Keratinocyte (primary cell): ENCODE measurements at regions not wholly inside any gene's neighbourhood (a gene's known extent, or its start where the extent isn't known, plus 50 kb on each side); places are given as distances from the start of the nearest gene placed in this dataset.

Experiments
- DNase-seq: peaks from one replicate; pipeline ENCODE4 v3.0.0-alpha.2; 2011; ENCODE audit warnings: low read depth, missing footprints, low spot score
- FAIRE-seq: peaks from 2 replicates; lab custom pipeline; 2011; peaks lifted over from hg19 to GRCh38; lab: Jason Lieb, UNC
- H2AFZ ChIP-seq: 2 replicates; pipeline ENCODE4 v1.6.0; 2012; ENCODE audit warnings: low read length, control low read depth, inconsistent platforms; ENCODE audit not compliant: control insufficient read depth
- H3K27ac ChIP-seq: 2 replicates; pipeline ENCODE4 v1.5.1; 2011; ENCODE audit warnings: low read length; ENCODE audit not compliant: control insufficient read depth, insufficient read depth
- H3K27me3 ChIP-seq: 3 replicates; pipeline ENCODE4 v1.6.0; 2011; ENCODE audit warnings: low read length; ENCODE audit not compliant: control insufficient read depth, insufficient read depth; ENCODE audit errors: extremely low read depth
- H3K36me3 ChIP-seq, 2 experiments: 2 replicates in 1 of 2; 3 replicates in 1 of 2; pipeline ENCODE4 v1.5.1; 2011; ENCODE audit warnings: low read length in 2 of 2, mild to moderate bottlenecking in 1 of 2; ENCODE audit not compliant: control insufficient read depth in 2 of 2, insufficient read depth in 2 of 2; ENCODE audit errors: extremely low read depth in 1 of 2
- H3K4me1 ChIP-seq: 3 replicates; pipeline ENCODE4 v1.5.1; 2011; ENCODE audit warnings: low read length; ENCODE audit not compliant: control insufficient read depth, insufficient read depth; ENCODE audit errors: extremely low read depth
- H3K4me2 ChIP-seq: 3 replicates; pipeline ENCODE4 v1.6.0; 2011; ENCODE audit warnings: low read depth, low read length; ENCODE audit not compliant: control insufficient read depth, insufficient read depth; ENCODE audit errors: extremely low read depth
- H3K4me3 ChIP-seq, 3 experiments: fragments of 200-600 bp in 1 of 3; sonication (generic) in 1 of 3; 2 replicates in 2 of 3; 3 replicates in 1 of 3; pipeline ENCODE4 v1.5.1; 2011 to 2016; ENCODE audit warnings: low read length in 3 of 3, mild to moderate bottlenecking in 3 of 3, control low read depth in 2 of 3, inconsistent platforms in 1 of 3, low read depth in 1 of 3, mixed read lengths in 1 of 3, mixed run types in 1 of 3, moderate library complexity in 1 of 3; ENCODE audit not compliant: control insufficient read depth in 2 of 3, insufficient read depth in 2 of 3; ENCODE audit errors: extremely low read depth in 1 of 3
- H3K79me2 ChIP-seq: 2 replicates; pipeline ENCODE4 v1.6.0; 2012; ENCODE audit warnings: low read length; ENCODE audit not compliant: control insufficient read depth, insufficient read depth
- H3K9ac ChIP-seq: 3 replicates; pipeline ENCODE4 v1.6.0; 2011; ENCODE audit warnings: low read length; ENCODE audit not compliant: control insufficient read depth, insufficient read depth; ENCODE audit errors: extremely low read depth
- H3K9me1 ChIP-seq: 3 replicates; pipeline ENCODE4 v1.6.0; 2011; ENCODE audit warnings: low read length; ENCODE audit not compliant: control insufficient read depth, insufficient read depth; ENCODE audit errors: extremely low read depth
- H3K9me3 ChIP-seq: 2 replicates; pipeline ENCODE4 v1.5.1; 2012; ENCODE audit warnings: low read depth, low read length; ENCODE audit not compliant: control insufficient read depth
- H4K20me1 ChIP-seq: 3 replicates; pipeline ENCODE4 v1.6.0; 2011; ENCODE audit warnings: low read length; ENCODE audit not compliant: control insufficient read depth, insufficient read depth; ENCODE audit errors: extremely low read depth
- EZH2 ChIP-seq: IDR thresholded peaks from one replicate; pipeline ENCODE4 v1.6.1; 2012; ENCODE audit warnings: inconsistent platforms, mild to moderate bottlenecking, low read length, moderate library complexity
- dilution Hi-C: fragments of 300-500 bp; cut with MboI; formaldehyde crosslinking; loops from one replicate; pipeline ENCODE4 v1.7.0; 2020; ENCODE audit warnings: low sequenced_read_pairs; ENCODE audit not compliant: extremely low pct_ligation_motif_present
- TF ChIP-seq, protein P1 (sequence below), 3 experiments: IDR thresholded peaks in 1 of 3; conservative IDR thresholded peaks in 1 of 3; optimal IDR thresholded peaks in 1 of 3; 2 replicates in 2 of 3; 3 replicates in 1 of 3; pipeline versions ENCODE3 to v1.5.1; 2011; ENCODE audit warnings: low read length in 3 of 3, mild to moderate bottlenecking in 3 of 3, moderate library complexity in 2 of 3, control low read depth in 1 of 3, inconsistent platforms in 1 of 3; ENCODE audit not compliant: insufficient read depth in 2 of 3; ENCODE audit errors: extremely low read depth in 1 of 3

DNA sequence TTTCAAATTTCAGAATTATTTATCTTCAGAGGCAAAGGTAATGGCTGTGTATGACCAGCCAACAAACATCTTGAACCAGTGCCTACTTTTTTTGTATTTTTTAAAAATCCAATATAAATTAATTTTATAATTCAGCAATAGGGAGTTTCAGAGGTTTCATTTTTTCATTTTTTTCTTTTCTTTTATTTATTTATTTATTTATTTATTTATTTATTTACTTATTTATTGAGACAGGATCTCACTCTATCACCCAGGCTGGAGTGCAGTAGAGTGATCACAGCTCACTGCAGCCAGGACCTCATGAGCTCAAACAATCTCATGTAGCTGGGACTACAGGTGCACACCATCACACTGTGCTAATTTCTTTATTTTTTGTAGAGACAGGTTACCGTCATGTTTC is 250.5 kb downstream of the TMEM47 start:
- H3K4me3 ChIP-seq, result no peak overlapping the region
- no peaks in the 10 kb centered on the region for H3K9me3 ChIP-seq
- H3K9me1 ChIP-seq, result no peaks in the 10 kb centered on the region
- DNase-seq (no peak), FAIRE-seq (no peak)
- TF ChIP-seq, protein P1, sequence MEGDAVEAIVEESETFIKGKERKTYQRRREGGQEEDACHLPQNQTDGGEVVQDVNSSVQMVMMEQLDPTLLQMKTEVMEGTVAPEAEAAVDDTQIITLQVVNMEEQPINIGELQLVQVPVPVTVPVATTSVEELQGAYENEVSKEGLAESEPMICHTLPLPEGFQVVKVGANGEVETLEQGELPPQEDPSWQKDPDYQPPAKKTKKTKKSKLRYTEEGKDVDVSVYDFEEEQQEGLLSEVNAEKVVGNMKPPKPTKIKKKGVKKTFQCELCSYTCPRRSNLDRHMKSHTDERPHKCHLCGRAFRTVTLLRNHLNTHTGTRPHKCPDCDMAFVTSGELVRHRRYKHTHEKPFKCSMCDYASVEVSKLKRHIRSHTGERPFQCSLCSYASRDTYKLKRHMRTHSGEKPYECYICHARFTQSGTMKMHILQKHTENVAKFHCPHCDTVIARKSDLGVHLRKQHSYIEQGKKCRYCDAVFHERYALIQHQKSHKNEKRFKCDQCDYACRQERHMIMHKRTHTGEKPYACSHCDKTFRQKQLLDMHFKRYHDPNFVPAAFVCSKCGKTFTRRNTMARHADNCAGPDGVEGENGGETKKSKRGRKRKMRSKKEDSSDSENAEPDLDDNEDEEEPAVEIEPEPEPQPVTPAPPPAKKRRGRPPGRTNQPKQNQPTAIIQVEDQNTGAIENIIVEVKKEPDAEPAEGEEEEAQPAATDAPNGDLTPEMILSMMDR (optimal IDR thresholded peaks at IDR 0.05 in 1 of 3, IDR thresholded peaks at IDR 0.05 in 1 of 3, conservative IDR thresholded peaks at IDR 0.05 in 1 of 3; ENCODE audit: extremely low read depth in 1 of 3, insufficient read depth in 2 of 3, low read length in 3 of 3), result no peak
- no peak overlapping the region for H2AFZ ChIP-seq
- no peaks in the 10 kb centered on the region for H3K27me3 ChIP-seq
- no peaks in the 10 kb centered on the region for H3K36me3 ChIP-seq
- dilution Hi-C loops, result no loop called here
- no peak overlapping the region for H3K4me2 ChIP-seq
- no peak overlapping the region for H3K9ac ChIP-seq
- no peaks in the 10 kb centered on the region for H3K79me2 ChIP-seq
- no peaks in the 10 kb centered on the region for H4K20me1 ChIP-seq
- no peak overlapping the region for H3K27ac ChIP-seq
- no peaks in the 10 kb centered on the region for H3K4me1 ChIP-seq

DNA sequence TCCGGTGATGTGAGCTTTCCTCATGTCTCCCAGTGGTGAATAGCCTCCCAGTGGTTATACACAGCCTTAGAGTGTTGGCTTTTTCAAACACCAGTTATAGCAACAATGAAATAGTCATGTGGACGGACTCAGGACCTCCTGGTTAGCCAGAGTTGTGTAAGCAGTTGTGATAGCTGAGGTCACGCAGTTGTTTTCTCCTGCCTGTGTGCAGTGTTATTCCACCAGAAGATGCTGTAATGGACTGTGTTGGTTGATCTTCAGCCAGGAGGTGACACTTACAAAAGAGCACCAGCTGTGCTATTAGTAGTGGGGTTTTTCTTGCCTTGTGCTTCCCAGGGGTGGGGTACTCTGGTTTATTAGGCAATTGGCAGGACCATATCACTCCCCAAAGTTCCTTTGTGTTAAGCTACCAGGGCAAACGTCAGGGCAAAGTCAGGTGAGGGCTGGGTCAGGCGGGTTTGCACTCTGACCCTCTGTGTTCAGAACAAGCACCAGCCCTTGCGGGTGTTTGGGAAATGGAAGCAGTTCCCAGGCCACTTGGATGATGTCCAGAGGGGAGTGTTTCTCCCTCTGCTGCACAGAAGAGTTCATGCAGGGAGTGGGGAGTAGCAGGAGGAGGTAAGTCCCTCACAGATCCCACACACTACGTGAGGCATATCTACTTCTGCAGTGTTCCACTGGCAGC is 252.6 kb downstream of the TMEM47 start:
- H3K79me2 ChIP-seq, result no peaks in the 10 kb centered on the region
- no peak overlapping the region for H3K4me3 ChIP-seq
- no peak overlapping the region for H3K27ac ChIP-seq
- no peak overlapping the region for H2AFZ ChIP-seq
- no peaks in the 10 kb centered on the region for H3K9me3 ChIP-seq
- FAIRE-seq, result no peak
- no peaks in the 10 kb centered on the region for H3K4me1 ChIP-seq
- H3K36me3 ChIP-seq, result no peaks in the 10 kb centered on the region
- no peaks in the 10 kb centered on the region for H3K27me3 ChIP-seq
- dilution Hi-C loops, result no loop called here
- H3K4me2 ChIP-seq, result no peak overlapping the region
- H4K20me1 ChIP-seq, result no peaks in the 10 kb centered on the region
- H3K9me1 ChIP-seq, result no peaks in the 10 kb centered on the region
- DNase-seq, result no peak
- TF ChIP-seq, protein P1 (optimal IDR thresholded peaks at IDR 0.05 in 1 of 3, IDR thresholded peaks at IDR 0.05 in 1 of 3, conservative IDR thresholded peaks at IDR 0.05 in 1 of 3; ENCODE audit: extremely low read depth in 1 of 3, insufficient read depth in 2 of 3, low read length in 3 of 3), result no peak
- no peak for TF ChIP-seq EZH2
- no peak overlapping the region for H3K9ac ChIP-seq
